NB4 (cell line): ENCODE measurements at regions not wholly inside any gene's neighbourhood (a gene's known extent, or its start where the extent isn't known, plus 50 kb on each side); places are given as distances from the start of the nearest gene placed in this dataset.

ENCODE experiments used
- CTCF ChIP-seq: IDR thresholded peaks from one replicate; pipeline ENCODE4 v1.5.1; 2012; ENCODE audit warnings: low read depth, low read length
- POLR2A ChIP-seq: IDR thresholded peaks from 2 replicates; pipeline ENCODE4 v1.6.1; 2011; ENCODE audit warnings: mild to moderate bottlenecking; ENCODE audit not compliant: insufficient read length; ENCODE audit errors: extremely low read depth

DNA sequence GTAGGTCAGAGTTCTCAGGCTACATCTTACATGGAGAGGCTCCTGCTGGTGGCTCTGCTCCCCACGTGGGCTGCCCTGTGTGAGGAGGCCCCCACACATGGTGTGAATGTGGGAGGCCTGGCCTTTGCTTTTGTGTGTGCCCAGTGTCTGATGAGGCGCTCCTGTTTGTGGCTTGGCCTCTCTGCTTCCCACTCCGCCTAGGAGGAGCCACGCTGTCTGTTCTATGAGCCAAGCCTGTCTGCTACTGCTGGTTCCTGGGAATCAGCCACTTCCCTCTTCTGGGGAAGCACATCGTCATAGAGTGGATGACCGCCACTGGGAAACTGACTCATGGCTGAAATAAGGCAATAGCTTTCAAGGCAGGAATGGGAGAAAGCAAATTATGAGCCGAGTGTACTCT, 87.1 kb downstream of the CYP26A1 start:
- TF ChIP-seq CTCF (no peak), POLR2A (no peak)
